Activated CD8-positive, alpha-beta memory T cell treated with anti-CD3 and anti-CD28 coated beads for 4 hours (primary cell): ENCODE measurements at regions not wholly inside any gene's neighbourhood (a gene's known extent, or its start where the extent isn't known, plus 50 kb on each side); places are given as distances from the start of the nearest gene placed in this dataset.
"Not testable (repeated sequence)": the region's sequence is repeated elsewhere in the genome, so short reads cannot be mapped to it uniquely, and the experiment has no call there.

Experiments used
- DNase-seq, 2 donors: peaks; one replicate each; pipeline ENCODE4 v3.0.0-alpha.2; 2020; ENCODE audit warnings: low read depth in 2 of 2

GRCh38 chr11:25615069-25615468 lies 716.9 kb upstream of the ANO3 start:
- DNase-seq: no peak

GRCh38 chr11:25615841-25616240 lies 716.1 kb upstream of the ANO3 start:
- no peak for DNase-seq

GRCh38 chr11:25625094-25625493 lies 706.8 kb upstream of the ANO3 start:
- DNase-seq: no peak

- DNase-seq: no peak
Measured at GRCh38 chr11:25628030-25628429, 703.9 kb upstream of the ANO3 start.

- DNase-seq: no peak
Measured at GRCh38 chr11:25633230-25633629, 698.7 kb upstream of the ANO3 start.

- not testable (repeated sequence) for DNase-seq
Measured at GRCh38 chr11:25649220-25649619, 682.7 kb upstream of the ANO3 start.

- DNase-seq: no peak
Measured at GRCh38 chr11:25650319-25650718, 681.6 kb upstream of the ANO3 start.

- DNase-seq: no peak
Measured at GRCh38 chr11:25655636-25656035, 676.3 kb upstream of the ANO3 start.

- DNase-seq: no peak
Measured at GRCh38 chr11:25658916-25659315, 673.0 kb upstream of the ANO3 start.

GRCh38 chr11:25659706-25660105 lies 672.2 kb upstream of the ANO3 start:
- no peak for DNase-seq

- DNase-seq: no peak
Measured at GRCh38 chr11:25667871-25668270, 664.1 kb upstream of the ANO3 start.

GRCh38 chr11:25691959-25692358 lies 640.0 kb upstream of the ANO3 start:
- no peak for DNase-seq

- DNase-seq: no peak
Measured at GRCh38 chr11:25702417-25702816, 629.5 kb upstream of the ANO3 start.

GRCh38 chr11:25710975-25711374 lies 621.0 kb upstream of the ANO3 start:
- DNase-seq: no peak

GRCh38 chr11:25727944-25728343 lies 604.0 kb upstream of the ANO3 start:
- no peak for DNase-seq

- DNase-seq: no peak
Measured at GRCh38 chr11:25730230-25730629, 601.7 kb upstream of the ANO3 start.

GRCh38 chr11:25733777-25734176 lies 598.2 kb upstream of the ANO3 start:
- DNase-seq: no peak

GRCh38 chr11:25734591-25735211 lies 597.2 kb upstream of the ANO3 start:
- DNase-seq: no peak

GRCh38 chr11:25737071-25737675 lies 594.8 kb upstream of the ANO3 start:
- no peak for DNase-seq

GRCh38 chr11:25741886-25742285 lies 590.0 kb upstream of the ANO3 start:
- no peak for DNase-seq

- DNase-seq: no peak
Measured at GRCh38 chr11:25742800-25743199, 589.1 kb upstream of the ANO3 start.

GRCh38 chr11:25755381-25755780 lies 576.5 kb upstream of the ANO3 start:
- no peak for DNase-seq

GRCh38 chr11:25755918-25756584 lies 575.9 kb upstream of the ANO3 start:
- DNase-seq: no peak
